HG02678 (cell line): ENCODE measurements at regions not wholly inside any gene's neighbourhood (a gene's known extent, or its start where the extent isn't known, plus 50 kb on each side); places are given as distances from the start of the nearest gene placed in this dataset.
"Not testable (repeated sequence)": the region's sequence is repeated elsewhere in the genome, so short reads cannot be mapped to it uniquely, and the experiment has no call there.

ENCODE experiments used
- ATAC-seq: cut with Tn5 transposase; IDR thresholded peaks from one replicate; pipeline ENCODE4 v1.9.1; 2021; ENCODE audit warnings: mild to moderate bottlenecking, moderate library complexity; ENCODE audit not compliant: unreplicated experiment

- no peak for ATAC-seq
Observed at GRCh38 chr2:203626952-203627681, 79.3 kb upstream of the CD28 start.

GRCh38 chr2:203629699-203630098, 76.7 kb upstream of the CD28 start:
- ATAC-seq = no peak

- no peak for ATAC-seq
Observed at GRCh38 chr2:203631068-203631757, 75.2 kb upstream of the CD28 start.

GRCh38 chr2:203636588-203637470, 69.6 kb upstream of the CD28 start:
- ATAC-seq = no peak

GRCh38 chr2:203637471-203638167, 68.8 kb upstream of the CD28 start:
- no peak for ATAC-seq

GRCh38 chr2:203641865-203642264, 64.6 kb upstream of the CD28 start:
- ATAC-seq = not testable (repeated sequence)

GRCh38 chr2:203642841-203643240, 63.6 kb upstream of the CD28 start:
- ATAC-seq = not testable (repeated sequence)

GRCh38 chr2:203645831-203646230, 60.6 kb upstream of the CD28 start:
- no peak for ATAC-seq

- ATAC-seq = no peak
Observed at GRCh38 chr2:203646266-203646864, 60.1 kb upstream of the CD28 start.

GRCh38 chr2:203646961-203647360, 59.5 kb upstream of the CD28 start:
- no peak for ATAC-seq

GRCh38 chr2:203647579-203647978, 58.9 kb upstream of the CD28 start:
- no peak for ATAC-seq

- ATAC-seq = no peak
Observed at GRCh38 chr2:203648273-203648672, 58.2 kb upstream of the CD28 start.

GRCh38 chr2:203649176-203649814, 57.1 kb upstream of the CD28 start:
- no peak for ATAC-seq

GRCh38 chr2:203650860-203651613, 55.4 kb upstream of the CD28 start:
- ATAC-seq = no peak

GRCh38 chr2:203651621-203652020, 54.8 kb upstream of the CD28 start:
- no peak for ATAC-seq

- ATAC-seq = no peak
Observed at GRCh38 chr2:203654826-203655225, 51.6 kb upstream of the CD28 start.

- ATAC-seq = no peak
Observed at GRCh38 chr2:203656522-203657287, 49.7 kb upstream of the CD28 start.
